H9 (cell line): ENCODE measurements at regions not wholly inside any gene's neighbourhood (a gene's known extent, or its start where the extent isn't known, plus 50 kb on each side); places are given as distances from the start of the nearest gene placed in this dataset.

Source experiments
- DNase-seq: peaks from one replicate; pipeline ENCODE4 v3.0.0-alpha.2; 2017
- H2AFZ ChIP-seq: one replicate; pipeline ENCODE4 v1.6.1; 2013; ENCODE audit warnings: mild to moderate bottlenecking, low read length, control low read depth, moderate library complexity
- H2AK5ac ChIP-seq: 2 replicates; pipeline ENCODE4 v1.6.1; 2013; ENCODE audit warnings: low read length, control low read depth, mixed read lengths; ENCODE audit not compliant: insufficient read length
- H2BK120ac ChIP-seq: one replicate; pipeline ENCODE4 v1.6.1; 2013; ENCODE audit warnings: low read depth, mild to moderate bottlenecking, low read length, control low read depth, inconsistent platforms; ENCODE audit not compliant: poor library complexity, severe bottlenecking
- H2BK12ac ChIP-seq: 2 replicates; pipeline ENCODE4 v1.6.1; 2013; ENCODE audit warnings: low read length, control low read depth, mixed read lengths, low read depth; ENCODE audit not compliant: insufficient read length
- H2BK15ac ChIP-seq: 2 replicates; pipeline ENCODE4 v1.6.1; 2013; ENCODE audit warnings: low read depth, low read length, control low read depth
- H2BK20ac ChIP-seq: one replicate; pipeline ENCODE4 v1.6.1; 2013; ENCODE audit warnings: low read depth, mild to moderate bottlenecking, low read length, control low read depth, inconsistent platforms; ENCODE audit not compliant: poor library complexity, severe bottlenecking
- H2BK5ac ChIP-seq: 2 replicates; pipeline ENCODE4 v1.6.1; 2013; ENCODE audit warnings: low read length, control low read depth, mixed read lengths; ENCODE audit not compliant: insufficient read length
- H3K14ac ChIP-seq: 2 replicates; pipeline ENCODE4 v1.6.1; 2013; ENCODE audit warnings: low read length, control low read depth; ENCODE audit not compliant: insufficient read depth
- H3K18ac ChIP-seq: 2 replicates; pipeline ENCODE4 v1.6.1; 2013; ENCODE audit warnings: low read depth, mild to moderate bottlenecking, mixed read lengths, low read length, control low read depth; ENCODE audit not compliant: insufficient read length
- H3K23ac ChIP-seq: 2 replicates; pipeline ENCODE4 v1.6.1; 2013; ENCODE audit warnings: low read length, control low read depth, mixed read lengths, low read depth; ENCODE audit not compliant: insufficient read length
- H3K23me2 ChIP-seq: 2 replicates; pipeline ENCODE4 v1.6.1; 2013; ENCODE audit warnings: low read depth, mild to moderate bottlenecking, mixed read lengths, low read length, control low read depth; ENCODE audit not compliant: insufficient read length, poor library complexity, severe bottlenecking
- H3K27ac ChIP-seq: 2 replicates; pipeline ENCODE4 v1.5.1; 2013; ENCODE audit warnings: low read length, control low read depth, mixed read lengths, low read depth; ENCODE audit not compliant: insufficient read length
- H3K27me3 ChIP-seq: 2 replicates; pipeline ENCODE4 v1.6.1; 2013; ENCODE audit warnings: low read length, control low read depth, inconsistent platforms; ENCODE audit not compliant: insufficient read depth
- H3K4ac ChIP-seq: 2 replicates; pipeline ENCODE4 v1.6.1; 2013; ENCODE audit warnings: low read depth, mild to moderate bottlenecking, control low read depth, inconsistent platforms, low read length, moderate library complexity
- H3K4me1 ChIP-seq: 2 replicates; pipeline ENCODE4 v1.6.1; 2013; ENCODE audit warnings: low read length, control low read depth, inconsistent platforms; ENCODE audit not compliant: insufficient read depth
- H3K4me2 ChIP-seq: 2 replicates; pipeline ENCODE4 v1.6.1; 2013; ENCODE audit warnings: low read length, control low read depth, mixed read lengths; ENCODE audit not compliant: insufficient read length, insufficient read depth
- H3K56ac ChIP-seq: 2 replicates; pipeline ENCODE4 v1.6.1; 2013; ENCODE audit warnings: low read depth, mild to moderate bottlenecking, mixed read lengths, low read length, control low read depth; ENCODE audit not compliant: insufficient read length
- H3K79me1 ChIP-seq: 2 replicates; pipeline ENCODE4 v1.6.1; 2013; ENCODE audit warnings: low read depth, mild to moderate bottlenecking, moderate library complexity, low read length, control low read depth, inconsistent platforms; ENCODE audit not compliant: insufficient read depth, poor library complexity, severe bottlenecking
- H3K79me2 ChIP-seq: 2 replicates; pipeline ENCODE4 v1.6.1; 2013; ENCODE audit warnings: low read length, control low read depth, inconsistent platforms; ENCODE audit not compliant: insufficient read depth
- H3K9ac ChIP-seq: 2 replicates; pipeline ENCODE4 v1.6.1; 2013; ENCODE audit warnings: low read length, control low read depth, mixed read lengths; ENCODE audit not compliant: insufficient read length; ENCODE audit errors: extremely low read depth
- H3K9me3 ChIP-seq: one replicate; pipeline ENCODE4 v1.6.1; 2013; ENCODE audit warnings: low read depth, low read length, inconsistent platforms; ENCODE audit not compliant: control insufficient read depth
- H3T11ph ChIP-seq: one replicate; pipeline ENCODE4 v1.6.1; 2013; ENCODE audit warnings: mild to moderate bottlenecking, low read length, control low read depth, inconsistent platforms
- H4K20me1 ChIP-seq: one replicate; pipeline ENCODE4 v1.6.1; 2013; ENCODE audit not compliant: control insufficient read depth, insufficient read length, insufficient read depth
- H4K5ac ChIP-seq: 2 replicates; pipeline ENCODE4 v1.6.1; 2013; ENCODE audit warnings: low read depth, mild to moderate bottlenecking, mixed read lengths, low read length, control low read depth; ENCODE audit not compliant: insufficient read length
- H4K8ac ChIP-seq: replicated peaks from 2 replicates; pipeline ENCODE4 v1.6.1; 2013; ENCODE audit warnings: low read length, control low read depth, mixed read lengths, low read depth; ENCODE audit not compliant: insufficient read length
- H4K91ac ChIP-seq: 2 replicates; pipeline ENCODE4 v1.6.1; 2013; ENCODE audit warnings: low read depth, mild to moderate bottlenecking, moderate library complexity, mixed read lengths, low read length, control low read depth; ENCODE audit not compliant: insufficient read length
- H3K27ac Mint-ChIP-seq, 3 experiments: 2 replicates in 2 of 3; 3 replicates in 1 of 3; pipeline ENCODE4 v1.8.0; 2020 to 2021; ENCODE audit warnings: mixed read lengths in 3 of 3, mild to moderate bottlenecking in 1 of 3, moderate library complexity in 1 of 3
- H3K27me3 Mint-ChIP-seq: 2 replicates; pipeline ENCODE4 v1.8.0; 2021; ENCODE audit warnings: low read depth, mild to moderate bottlenecking, moderate library complexity, mixed read lengths
- H3K36me3 Mint-ChIP-seq, 3 experiments: 2 replicates in 2 of 3; 3 replicates in 1 of 3; pipeline ENCODE4 v1.8.0; 2020 to 2021; ENCODE audit warnings: low read depth in 3 of 3, mixed read lengths in 3 of 3; ENCODE audit not compliant: insufficient read depth in 1 of 3
- H3K4me1 Mint-ChIP-seq, 2 experiments: 2 replicates each; pipeline ENCODE4 v1.8.0; 2020; ENCODE audit warnings: mixed read lengths in 2 of 2
- H3K4me3 Mint-ChIP-seq, 2 experiments: 2 replicates in 1 of 2; 3 replicates in 1 of 2; pipeline ENCODE4 v1.8.0; 2020 to 2021; ENCODE audit warnings: mild to moderate bottlenecking in 2 of 2, mixed read lengths in 2 of 2, moderate library complexity in 1 of 2
- H3K9me3 Mint-ChIP-seq, 2 experiments: 2 replicates in 1 of 2; 3 replicates in 1 of 2; pipeline ENCODE4 v1.8.0; 2020; ENCODE audit warnings: mild to moderate bottlenecking in 2 of 2, mixed read lengths in 2 of 2, moderate library complexity in 1 of 2
- CTCF ChIP-seq: fragments of 200-600 bp; sonication (generic); conservative IDR thresholded peaks from 3 replicates; pipeline ENCODE4 v1.8.0; 2021; ENCODE audit warnings: antibody characterized with exemption, mild to moderate bottlenecking
- WGBS: extraction: QIAGEN DNeasy Blood & Tissue Kit; methylation state at CpG from one replicate; pipeline ENCODE4 v1.1.7; 2013; ENCODE audit warnings: missing lambda C conversion rate, low lambda C conversion rate, mixed read lengths; ENCODE audit not compliant: insufficient read length; ENCODE audit errors: extremely low coverage; 5-methylcytosine and 5-hydroxymethylcytosine counted together

- H3K18ac ChIP-seq, result no peak overlapping the region
- no peaks in the 10 kb centered on the region for H3K23me2 ChIP-seq
- H3K56ac ChIP-seq, result no peak overlapping the region
- WGBS, result no CpG with 5 or more reads among the region's 4 CpGs
- no peak overlapping the region for H2AFZ ChIP-seq
- H3K79me2 ChIP-seq, result no peaks in the 10 kb centered on the region
- no peak overlapping the region for H4K8ac ChIP-seq
- H3K27ac ChIP-seq, result no peak overlapping the region
- H3K27ac Mint-ChIP-seq, result no peak overlapping the region
- no peak overlapping the region for H3T11ph ChIP-seq
- no peak overlapping the region for H2AK5ac ChIP-seq
- no peak overlapping the region for H3K4ac ChIP-seq
- no peaks in the 10 kb centered on the region for H3K27me3 ChIP-seq
- H4K91ac ChIP-seq, result no peak overlapping the region
- H2BK12ac ChIP-seq, result no peak overlapping the region
- peaks cover 4% of the 10 kb centered on the region; the same call in 1 of the 2 replicates for H3K4me1 ChIP-seq
- H2BK20ac ChIP-seq, result no peak overlapping the region
- H3K79me1 ChIP-seq, result no peaks in the 10 kb centered on the region
- peaks cover 12 to 18% of the 10 kb centered on the region in 2 experiments for H3K4me1 Mint-ChIP-seq
- no peak overlapping the region for H3K4me2 ChIP-seq
- no peaks in the 10 kb centered on the region for H3K9me3 ChIP-seq
- no peak overlapping the region for H2BK5ac ChIP-seq
- H3K23ac ChIP-seq, result no peak overlapping the region
- no peak overlapping the region for H3K4me3 Mint-ChIP-seq
- no peaks in the 10 kb centered on the region for H4K20me1 ChIP-seq
- DNase-seq, result no peak
- H4K5ac ChIP-seq, result no peak overlapping the region
- peaks cover 8% of the 10 kb centered on the region for H3K27me3 Mint-ChIP-seq
- no peak for TF ChIP-seq CTCF
- no peak overlapping the region for H2BK15ac ChIP-seq
- H3K9ac ChIP-seq, result no peak overlapping the region
- H3K9me3 Mint-ChIP-seq, result no peaks in the 10 kb centered on the region
- H3K14ac ChIP-seq, result no peak overlapping the region
- no peak overlapping the region for H2BK120ac ChIP-seq
- H3K36me3 Mint-ChIP-seq, result no peaks in the 10 kb centered on the region; a peak in 1 of 7 replicates
Measured at GRCh38 chr11:114784891-114785290, 106.6 kb downstream of the NXPE2 start.
